ENCODE measurements at regions not wholly inside any gene's neighbourhood (a gene's known extent, or its start where the extent isn't known, plus 50 kb on each side); places are given as distances from the start of the nearest gene placed in this dataset.
A peak's percentile ranks its signal among the peaks of the same experiment; 100 is the strongest.

GRCh38 chr18:72637299-72637698 lies 93.2 kb upstream of the CBLN2 start:
- TF ChIP-seq ZFX (IDR thresholded peaks at IDR 0.05; ENCODE audit: borderline replicate concordance) (no peak), CTCF (IDR thresholded peaks at IDR 0.05) (no peak)
- H3K27ac ChIP-seq: no peak overlapping the region

DNA sequence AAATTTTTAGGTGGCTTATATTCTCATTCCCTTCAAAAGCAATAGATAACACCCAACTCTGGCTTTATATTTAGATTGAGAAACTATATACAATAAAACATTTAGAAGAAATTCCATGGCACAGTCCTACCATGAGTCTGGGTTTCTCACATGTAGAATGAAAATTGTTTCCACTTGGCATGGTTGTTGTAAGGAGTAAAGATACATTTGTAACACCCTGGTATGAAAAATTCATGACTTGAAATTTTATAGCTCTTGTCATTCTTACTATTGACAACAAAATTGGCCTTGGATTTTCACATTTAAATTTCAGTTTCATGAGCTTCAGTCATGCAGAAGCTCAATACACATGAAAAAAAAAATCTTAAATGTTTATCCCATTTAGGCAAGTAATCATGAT lies 92.5 kb upstream of the CBLN2 start:
- TF ChIP-seq ZFX (IDR thresholded peaks at IDR 0.05; ENCODE audit: borderline replicate concordance) (no peak), CTCF (IDR thresholded peaks at IDR 0.05) (no peak)
- no peak overlapping the region for H3K27ac ChIP-seq

DNA sequence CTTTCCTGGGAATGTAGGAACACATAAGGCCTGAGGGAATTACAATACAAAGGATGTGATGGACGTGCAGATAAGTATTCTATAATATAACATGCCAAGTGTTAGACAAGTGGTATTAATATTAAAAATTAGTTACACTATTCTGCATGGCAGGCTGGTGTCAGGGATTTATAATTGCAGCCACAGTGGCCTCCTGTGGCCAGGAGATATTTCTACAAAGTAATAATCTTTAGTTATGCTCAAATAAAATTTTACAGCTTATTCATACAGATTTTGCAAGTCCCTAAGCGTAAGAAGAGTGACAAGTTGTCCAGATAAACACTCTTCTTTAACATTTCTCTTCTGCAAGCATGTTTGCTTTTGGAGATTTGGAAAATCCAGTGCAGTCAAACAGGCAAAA lies 90.4 kb upstream of the CBLN2 start:
- TF ChIP-seq ZFX (IDR thresholded peaks at IDR 0.05; ENCODE audit: borderline replicate concordance) (no peak), CTCF (IDR thresholded peaks at IDR 0.05) (peak; percentile 54)
- peak overlapping the region; percentile 67 for H3K27ac ChIP-seq

DNA sequence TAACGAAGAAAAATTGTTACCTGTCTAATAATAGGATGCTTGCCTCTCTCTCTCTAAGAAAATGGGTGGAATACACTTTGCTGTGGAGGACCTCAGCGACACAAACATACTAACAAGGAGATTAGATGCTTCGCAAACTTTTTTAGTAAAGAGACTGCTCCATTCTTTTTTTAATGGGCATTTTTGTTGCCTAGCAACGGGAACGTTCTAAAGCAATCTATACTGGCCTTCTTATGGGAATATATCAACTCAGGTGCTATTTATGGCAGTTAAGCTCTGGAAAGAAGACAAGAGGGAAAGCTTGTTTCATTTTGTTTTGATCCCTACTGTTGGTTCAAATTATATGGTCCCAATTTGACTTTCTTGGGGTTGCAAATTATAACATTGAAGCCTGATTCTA lies 86.8 kb upstream of the CBLN2 start:
- no peak overlapping the region for H3K27ac ChIP-seq
- TF ChIP-seq ZFX (IDR thresholded peaks at IDR 0.05; ENCODE audit: borderline replicate concordance) (no peak), CTCF (IDR thresholded peaks at IDR 0.05) (no peak)

DNA sequence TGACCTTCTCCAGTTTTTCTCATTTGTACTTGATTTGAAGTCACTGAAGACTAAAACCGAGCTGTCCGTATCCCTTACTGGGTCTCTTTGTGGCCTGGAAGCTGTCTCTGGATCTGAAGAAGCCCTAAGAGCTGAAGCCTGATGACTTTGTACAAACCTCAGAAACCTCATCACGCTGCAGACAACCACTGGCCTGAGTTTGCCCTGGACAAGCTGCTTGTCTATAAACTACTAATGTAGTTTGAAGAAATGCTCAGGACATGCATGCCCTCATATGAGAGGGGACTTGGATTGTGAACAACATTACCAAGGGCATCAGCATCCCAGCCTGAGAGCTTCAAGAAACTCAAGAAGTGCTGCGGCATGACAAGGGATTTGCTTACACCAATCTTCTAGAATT lies 79.3 kb upstream of the CBLN2 start:
- H3K27ac ChIP-seq: no peak overlapping the region
- no peak for TF ChIP-seq ZFX (IDR thresholded peaks at IDR 0.05; ENCODE audit: borderline replicate concordance)
- TF ChIP-seq CTCF (IDR thresholded peaks at IDR 0.05): no peak

- no peak overlapping the region for H3K27ac ChIP-seq
- no peak for TF ChIP-seq ZFX (IDR thresholded peaks at IDR 0.05; ENCODE audit: borderline replicate concordance)
- no peak for TF ChIP-seq CTCF (IDR thresholded peaks at IDR 0.05)
Measured at GRCh38 chr18:72613534-72613930, 69.4 kb upstream of the CBLN2 start.

DNA sequence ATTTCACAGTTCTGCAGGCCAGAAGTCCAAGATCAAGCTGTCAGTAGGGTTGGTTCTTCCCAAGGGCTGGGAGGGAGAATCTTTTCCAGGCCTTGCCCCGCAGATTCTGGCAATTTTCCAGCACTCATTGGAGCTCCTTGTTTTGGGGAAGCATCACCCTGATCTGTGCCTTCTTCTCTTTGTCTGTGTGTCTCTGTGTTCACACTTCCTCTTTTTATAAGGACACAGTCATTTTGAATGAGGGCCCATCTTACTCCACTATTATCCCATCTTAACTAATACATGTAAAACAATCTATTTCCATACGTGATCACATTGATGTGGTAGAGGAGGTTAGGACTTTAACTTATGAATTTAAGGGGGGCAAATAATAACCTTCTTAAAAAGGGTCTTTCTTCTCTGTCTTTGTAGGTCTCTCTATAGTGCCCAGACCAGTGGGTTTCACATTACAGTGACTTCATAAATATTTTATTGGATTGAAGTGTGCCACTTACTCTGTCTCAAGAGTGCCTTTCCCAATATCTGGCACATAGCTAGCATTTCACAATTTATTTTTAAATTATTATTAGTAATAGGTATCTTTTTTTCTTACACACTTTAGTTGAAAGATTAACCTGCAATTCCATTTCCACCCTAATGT lies 68.9 kb upstream of the CBLN2 start:
- no peak for TF ChIP-seq CTCF (IDR thresholded peaks at IDR 0.05)
- TF ChIP-seq ZFX (IDR thresholded peaks at IDR 0.05; ENCODE audit: borderline replicate concordance): no peak
- no peak overlapping the region for H3K27ac ChIP-seq
